Loucy (cell line): ENCODE measurements at regions not wholly inside any gene's neighbourhood (a gene's known extent, or its start where the extent isn't known, plus 50 kb on each side); places are given as distances from the start of the nearest gene placed in this dataset.

Experiments used
- H2AFZ ChIP-seq: fragments of 200-600 bp; sonication (generic); 2 replicates; pipeline ENCODE4 v1.6.0; 2016; ENCODE audit warnings: antibody characterized with exemption, mild to moderate bottlenecking, low read length, moderate library complexity
- H3F3A ChIP-seq: fragments of 200-600 bp; 2 replicates; pipeline ENCODE4 v1.6.0; 2016; ENCODE audit warnings: antibody characterized with exemption, low read depth, mild to moderate bottlenecking
- H3K27me3 ChIP-seq: fragments of 200-600 bp; sonication (generic); 2 replicates; pipeline ENCODE4 v1.6.1; 2014; ENCODE audit warnings: low read length, mild to moderate bottlenecking; ENCODE audit not compliant: insufficient read depth, poor library complexity, severe bottlenecking
- H3K36me3 ChIP-seq: fragments of 200-600 bp; sonication (generic); 2 replicates; pipeline ENCODE4 v1.6.1; 2016; ENCODE audit warnings: low read length; ENCODE audit not compliant: insufficient read depth
- H3K4me1 ChIP-seq: fragments of 200-600 bp; sonication (generic); 2 replicates; pipeline ENCODE4 v1.5.1; 2014; ENCODE audit warnings: low read length, mild to moderate bottlenecking; ENCODE audit not compliant: insufficient read depth, poor library complexity, severe bottlenecking
- H3K4me2 ChIP-seq: fragments of 200-600 bp; sonication (generic); 2 replicates; pipeline ENCODE4 v1.6.0; 2014; ENCODE audit warnings: antibody characterized with exemption, low read length, low read depth, mild to moderate bottlenecking; ENCODE audit not compliant: poor library complexity, severe bottlenecking
- H3K4me3 ChIP-seq: fragments of 200-600 bp; sonication (generic); 2 replicates; pipeline ENCODE4 v1.5.1; 2014; ENCODE audit warnings: low read length, mild to moderate bottlenecking, mixed read lengths; ENCODE audit not compliant: poor library complexity, severe bottlenecking
- H3K79me2 ChIP-seq: fragments of 200-600 bp; sonication (generic); 2 replicates; pipeline ENCODE4 v1.6.1; 2014; ENCODE audit warnings: low read length; ENCODE audit not compliant: insufficient read depth
- H3K9ac ChIP-seq: fragments of 200-600 bp; sonication (generic); 2 replicates; pipeline ENCODE4 v1.6.0; 2014; ENCODE audit warnings: mild to moderate bottlenecking, low read depth, low read length, moderate library complexity; ENCODE audit not compliant: poor library complexity, severe bottlenecking
- H3K9me2 ChIP-seq: fragments of 200-600 bp; sonication (generic); replicated peaks from 2 replicates; pipeline ENCODE4 v1.6.1; 2016; ENCODE audit warnings: low read depth, low read length, mixed read lengths
- H3K9me3 ChIP-seq: fragments of 200-600 bp; sonication (generic); 2 replicates; pipeline ENCODE4 v1.6.1; 2014; ENCODE audit warnings: mild to moderate bottlenecking, antibody characterized with exemption, low read length, low read depth; ENCODE audit not compliant: insufficient read depth
- H4K20me1 ChIP-seq: fragments of 200-600 bp; sonication (generic); 2 replicates; pipeline ENCODE4 v1.6.0; 2014; ENCODE audit warnings: antibody characterized with exemption, low read length, mild to moderate bottlenecking; ENCODE audit not compliant: insufficient read depth, poor library complexity, severe bottlenecking
- EZH2phosphoT487 ChIP-seq: fragments of 200-600 bp; IDR thresholded peaks from 2 replicates; pipeline ENCODE4 v1.6.1; 2018; ENCODE audit warnings: antibody characterized with exemption, mild to moderate bottlenecking, moderate library complexity, borderline replicate concordance
- TF ChIP-seq, protein P1 (sequence below): fragments of 200-600 bp; sonication (generic); conservative IDR thresholded peaks from 2 replicates; pipeline ENCODE4 v1.5.1; 2014; ENCODE audit warnings: mild to moderate bottlenecking, antibody characterized with exemption, low read length

DNA sequence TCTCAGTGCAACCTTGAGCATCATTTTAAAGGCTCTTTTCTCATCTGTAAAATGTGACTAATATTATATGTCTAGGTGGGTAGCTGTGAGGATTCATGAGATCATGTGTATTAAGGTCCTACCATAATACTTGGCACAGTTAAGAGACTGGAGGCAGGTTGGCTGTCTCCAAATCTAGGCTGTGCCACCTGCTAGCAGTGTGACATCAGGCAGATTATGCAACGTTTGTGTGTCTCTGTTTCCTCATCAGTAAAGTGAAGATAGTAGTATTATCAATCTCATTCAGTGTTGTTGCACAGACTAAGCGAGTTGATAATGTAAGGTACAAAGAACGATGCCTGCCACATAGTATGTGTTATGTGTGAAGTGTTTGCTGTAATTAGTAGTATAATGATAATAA, 227.4 kb downstream of the SAMD5 start:
- Histone ChIP-seq H3K9me3 (no peaks in the 10 kb centered on the region), H3F3A (no peaks in the 10 kb centered on the region), H3K4me2 (no peak overlapping the region), H3K4me3 (no peak overlapping the region), H4K20me1 (no peaks in the 10 kb centered on the region), H3K36me3 (no peaks in the 10 kb centered on the region), H3K9ac (no peak overlapping the region), H3K9me2 (no peaks in the 10 kb centered on the region), H2AFZ (no peak overlapping the region), H3K79me2 (no peaks in the 10 kb centered on the region), H3K4me1 (peaks cover 19% of the 10 kb centered on the region), H3K27me3 (no peaks in the 10 kb centered on the region)
- no peak for TF ChIP-seq EZH2phosphoT487
- TF ChIP-seq, protein P1, sequence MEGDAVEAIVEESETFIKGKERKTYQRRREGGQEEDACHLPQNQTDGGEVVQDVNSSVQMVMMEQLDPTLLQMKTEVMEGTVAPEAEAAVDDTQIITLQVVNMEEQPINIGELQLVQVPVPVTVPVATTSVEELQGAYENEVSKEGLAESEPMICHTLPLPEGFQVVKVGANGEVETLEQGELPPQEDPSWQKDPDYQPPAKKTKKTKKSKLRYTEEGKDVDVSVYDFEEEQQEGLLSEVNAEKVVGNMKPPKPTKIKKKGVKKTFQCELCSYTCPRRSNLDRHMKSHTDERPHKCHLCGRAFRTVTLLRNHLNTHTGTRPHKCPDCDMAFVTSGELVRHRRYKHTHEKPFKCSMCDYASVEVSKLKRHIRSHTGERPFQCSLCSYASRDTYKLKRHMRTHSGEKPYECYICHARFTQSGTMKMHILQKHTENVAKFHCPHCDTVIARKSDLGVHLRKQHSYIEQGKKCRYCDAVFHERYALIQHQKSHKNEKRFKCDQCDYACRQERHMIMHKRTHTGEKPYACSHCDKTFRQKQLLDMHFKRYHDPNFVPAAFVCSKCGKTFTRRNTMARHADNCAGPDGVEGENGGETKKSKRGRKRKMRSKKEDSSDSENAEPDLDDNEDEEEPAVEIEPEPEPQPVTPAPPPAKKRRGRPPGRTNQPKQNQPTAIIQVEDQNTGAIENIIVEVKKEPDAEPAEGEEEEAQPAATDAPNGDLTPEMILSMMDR: no peak

DNA sequence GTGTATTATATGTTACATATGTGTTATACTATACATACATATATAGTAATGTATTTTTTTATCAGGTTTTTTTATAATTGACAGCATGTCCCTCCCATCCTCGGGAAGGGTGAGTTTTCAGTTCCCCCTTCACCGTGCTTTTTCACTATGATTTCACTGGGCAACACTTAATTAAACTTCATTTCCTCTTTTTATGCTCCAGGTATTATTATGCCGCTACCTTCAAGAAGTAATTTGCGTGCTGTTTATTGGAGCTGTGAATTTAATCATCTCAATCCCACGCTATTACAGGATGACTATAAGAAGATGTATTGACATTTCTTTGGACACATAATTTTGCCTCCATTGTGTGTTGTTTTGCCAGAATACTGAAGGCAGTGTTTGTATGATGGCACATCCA, 228.6 kb downstream of the SAMD5 start:
- Histone ChIP-seq H3K36me3 (no peaks in the 10 kb centered on the region), H3F3A (no peaks in the 10 kb centered on the region), H3K9me2 (no peaks in the 10 kb centered on the region), H3K4me3 (no peak overlapping the region), H3K9ac (no peak overlapping the region), H3K4me1 (peaks cover 23% of the 10 kb centered on the region), H3K79me2 (no peaks in the 10 kb centered on the region), H2AFZ (no peak overlapping the region), H3K27me3 (no peaks in the 10 kb centered on the region), H4K20me1 (no peaks in the 10 kb centered on the region), H3K9me3 (no peaks in the 10 kb centered on the region), H3K4me2 (no peak overlapping the region)
- TF ChIP-seq EZH2phosphoT487: no peak
- TF ChIP-seq, protein P1: no peak

DNA sequence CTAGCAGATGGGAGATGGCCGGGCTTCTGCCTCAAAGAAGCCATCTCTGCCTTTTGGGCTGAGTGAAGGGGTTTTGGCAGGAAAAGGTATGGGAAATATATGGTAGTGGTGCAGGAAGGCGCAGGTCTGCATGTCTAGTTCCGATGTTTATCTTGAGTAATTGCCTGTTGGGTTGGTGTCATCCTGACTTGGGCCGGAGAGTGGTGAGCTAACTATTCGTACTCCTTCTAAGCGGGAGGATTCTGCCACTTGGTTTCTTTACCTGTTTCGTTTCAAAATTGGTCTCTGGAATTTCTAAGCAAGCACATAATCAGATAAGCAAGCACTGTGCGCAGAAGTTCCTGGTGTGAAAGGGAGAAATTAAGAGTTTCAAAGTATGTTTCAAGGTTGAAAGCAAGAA, 229.6 kb downstream of the SAMD5 start:
- Histone ChIP-seq H3K4me2 (peak overlapping the region; percentile 54), H3K4me1 (peaks cover 23% of the 10 kb centered on the region), H4K20me1 (no peaks in the 10 kb centered on the region), H3K4me3 (no peak overlapping the region), H3K27me3 (no peaks in the 10 kb centered on the region), H3K9me2 (no peaks in the 10 kb centered on the region), H3K9ac (no peak overlapping the region), H3K36me3 (no peaks in the 10 kb centered on the region), H3F3A (no peaks in the 10 kb centered on the region), H3K79me2 (no peaks in the 10 kb centered on the region), H3K9me3 (no peaks in the 10 kb centered on the region), H2AFZ (no peak overlapping the region)
- TF ChIP-seq, protein P1: no peak
- TF ChIP-seq EZH2phosphoT487: no peak
